ENCODE measurements at regions not wholly inside any gene's neighbourhood (a gene's known extent, or its start where the extent isn't known, plus 50 kb on each side); places are given as distances from the start of the nearest gene placed in this dataset.
"Not testable (repeated sequence)": the region's sequence is repeated elsewhere in the genome, so short reads cannot be mapped to it uniquely, and the experiment has no call there.

DNA sequence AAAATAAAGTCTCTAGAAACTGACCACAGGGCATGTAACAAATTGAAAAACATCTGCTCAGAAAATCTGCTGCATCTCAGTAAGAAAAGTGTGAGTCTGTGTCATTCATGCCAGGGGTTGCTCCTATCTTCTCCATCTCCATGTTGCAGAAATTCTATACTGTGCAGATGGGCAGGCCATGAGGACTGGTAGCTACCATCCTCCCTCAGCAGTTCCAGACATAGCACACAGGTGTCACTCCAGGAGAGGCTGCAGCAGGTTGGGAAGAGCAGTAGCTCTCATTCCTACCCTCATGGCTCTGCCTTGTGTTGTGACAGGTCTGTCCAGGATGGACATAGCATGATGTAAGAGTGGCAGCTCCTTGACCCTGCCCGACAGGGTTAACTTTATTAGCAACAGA lies 173.4 kb downstream of the NDUFS4 start:
- peak in 1 of 2 experiments; percentile 1 for DNase-seq

DNA sequence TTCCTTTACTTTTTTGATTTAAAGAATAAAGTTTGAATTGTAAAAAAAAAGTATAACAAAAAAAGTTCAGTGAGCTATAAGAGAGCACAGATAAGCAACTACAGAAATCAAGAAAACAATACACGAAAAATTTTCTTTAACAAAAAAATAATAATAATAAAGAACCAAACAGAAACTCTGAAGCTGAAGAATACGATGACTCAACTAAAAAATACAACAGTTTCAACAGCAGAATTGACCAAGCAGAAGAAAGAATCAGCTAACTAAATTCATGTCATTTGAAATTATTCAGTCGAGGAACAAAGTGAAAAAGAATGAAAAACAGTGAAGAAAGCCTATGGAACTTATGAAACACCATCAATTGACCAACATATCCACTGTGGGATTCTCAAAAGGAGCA lies 177.7 kb downstream of the NDUFS4 start:
- no peak for DNase-seq

DNA sequence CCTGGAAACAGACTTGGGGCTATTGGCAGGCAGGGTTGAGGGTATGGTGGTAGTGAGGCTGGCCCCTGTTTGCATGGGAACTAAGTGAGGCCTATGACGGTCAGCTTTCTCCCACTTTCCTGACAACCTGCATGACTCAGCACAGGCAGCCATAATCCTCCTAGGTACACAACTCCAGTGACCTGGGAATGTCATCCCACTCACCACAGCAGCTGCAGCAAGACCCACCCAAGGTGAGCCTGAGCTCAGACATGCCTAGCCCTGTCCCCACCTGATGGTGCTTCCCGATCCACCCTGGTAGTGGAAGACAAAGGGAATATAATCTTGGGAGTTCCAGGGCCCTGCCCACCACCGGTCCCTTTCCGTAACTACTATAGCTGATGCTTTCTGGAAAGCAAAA lies 178.7 kb downstream of the NDUFS4 start:
- DNase-seq, result no peak

GRCh38 chr5:53749621-53750020 lies 189.2 kb downstream of the NDUFS4 start:
- DNase-seq, result no peak

DNA sequence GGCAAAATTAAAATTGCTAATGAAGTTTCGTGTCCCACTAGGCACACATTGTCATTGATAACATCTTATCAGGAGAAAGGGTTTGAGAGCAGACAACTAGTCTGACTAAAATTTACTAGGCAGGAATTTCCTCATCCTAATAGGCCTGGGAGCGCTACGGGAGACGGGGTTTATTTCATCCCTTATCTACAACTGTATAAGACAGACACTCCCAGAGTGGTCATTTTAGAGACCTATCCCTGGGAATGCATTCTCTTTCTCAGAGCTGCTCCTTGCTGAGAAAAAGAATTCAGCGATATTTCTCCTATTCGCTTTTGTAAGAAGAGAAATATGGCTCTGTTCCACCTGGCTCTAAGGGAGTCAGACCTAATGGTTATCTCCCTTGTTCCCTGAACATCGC lies 191.8 kb downstream of the NDUFS4 start:
- DNase-seq, result not testable (repeated sequence)

GRCh38 chr5:53766673-53767072 lies 206.2 kb downstream of the NDUFS4 start:
- DNase-seq, result no peak

DNA sequence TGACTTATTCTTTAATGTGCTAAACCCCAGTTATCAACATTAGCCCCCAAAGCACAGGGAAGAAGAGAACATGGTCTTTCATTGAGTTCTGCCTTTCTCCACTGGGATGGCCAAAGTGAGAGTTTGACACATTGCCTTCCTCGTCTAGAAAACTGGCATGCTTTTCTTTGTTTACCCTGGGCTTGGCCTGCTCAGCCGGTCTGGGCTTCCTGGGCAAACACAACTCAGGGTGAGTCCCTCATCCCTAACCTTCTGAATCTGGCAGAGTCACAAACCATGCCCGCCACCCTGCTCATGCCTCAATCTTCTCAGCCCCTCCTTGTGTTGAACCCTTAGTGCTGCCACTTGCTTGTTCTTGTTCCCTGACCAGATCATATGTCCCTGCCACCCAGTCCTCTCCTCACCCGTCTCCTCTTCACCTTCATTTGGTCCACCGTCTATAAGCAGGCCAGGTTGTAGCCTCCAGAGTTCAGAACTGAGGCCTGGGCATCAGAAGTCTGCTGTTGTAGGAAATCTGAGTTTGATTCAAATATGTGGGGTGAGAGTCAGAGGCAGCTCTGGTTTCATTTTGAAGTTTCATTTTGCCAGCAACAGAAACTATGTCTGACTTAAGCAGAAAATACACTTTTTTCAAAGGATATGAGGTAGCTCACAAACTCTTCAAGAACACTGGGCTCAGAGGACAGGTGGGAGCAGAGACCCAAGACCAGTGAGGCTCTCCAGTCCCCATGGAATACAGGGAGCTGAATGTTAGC lies 217.6 kb downstream of the NDUFS4 start:
- no peak for DNase-seq

DNA sequence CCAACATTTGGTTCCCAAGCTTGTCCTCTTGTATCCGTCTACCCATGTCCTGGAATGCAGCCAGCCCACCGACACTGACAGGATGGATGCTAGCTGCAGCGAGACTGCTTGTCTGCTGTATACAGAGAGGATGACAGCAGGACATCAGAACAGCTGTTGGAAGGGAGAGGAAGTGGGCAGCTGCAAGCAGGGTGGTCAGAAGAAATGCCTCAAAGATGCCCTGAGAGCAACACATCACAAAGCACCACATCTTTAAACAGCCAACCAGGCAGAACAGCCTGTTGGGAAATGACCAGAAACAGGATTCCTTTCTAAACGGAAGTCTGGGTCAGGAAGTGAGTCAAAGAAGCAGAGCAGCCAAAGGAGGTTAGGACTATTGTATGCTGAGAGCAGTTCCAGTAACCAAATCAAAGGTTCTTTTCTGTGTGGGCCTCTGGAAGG lies 219.1 kb downstream of the NDUFS4 start:
- DNase-seq, result no peak

GRCh38 chr5:53782620-53783019 lies 222.2 kb downstream of the NDUFS4 start:
- DNase-seq, result no peak

- DNase-seq, result no peak
Measured at GRCh38 chr5:53783624-53784228, 223.3 kb downstream of the NDUFS4 start.

- no peak for DNase-seq
Measured at GRCh38 chr5:53784596-53784995, 224.2 kb downstream of the NDUFS4 start.

DNA sequence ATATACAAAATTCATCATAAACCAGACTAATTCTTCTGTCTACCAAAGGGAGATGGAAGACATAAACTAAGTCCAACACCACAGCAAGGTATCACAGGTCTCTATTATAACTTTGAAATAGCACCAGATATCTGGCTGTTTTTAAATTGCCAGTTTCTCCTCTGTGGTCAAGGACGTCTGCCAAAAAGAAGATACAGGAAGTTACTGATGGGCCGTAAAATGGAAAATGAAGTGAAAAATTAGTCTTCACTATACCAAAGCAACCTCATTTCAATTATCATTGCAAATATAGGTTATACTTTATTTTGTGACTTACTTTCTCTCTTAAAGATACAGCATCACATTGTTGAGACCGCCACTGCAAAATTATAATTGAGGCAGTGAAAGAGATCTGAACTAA lies 225.5 kb downstream of the NDUFS4 start:
- DNase-seq, result no peak

- DNase-seq, result no peak
Measured at GRCh38 chr5:53790026-53790425, 229.6 kb downstream of the NDUFS4 start.

DNA sequence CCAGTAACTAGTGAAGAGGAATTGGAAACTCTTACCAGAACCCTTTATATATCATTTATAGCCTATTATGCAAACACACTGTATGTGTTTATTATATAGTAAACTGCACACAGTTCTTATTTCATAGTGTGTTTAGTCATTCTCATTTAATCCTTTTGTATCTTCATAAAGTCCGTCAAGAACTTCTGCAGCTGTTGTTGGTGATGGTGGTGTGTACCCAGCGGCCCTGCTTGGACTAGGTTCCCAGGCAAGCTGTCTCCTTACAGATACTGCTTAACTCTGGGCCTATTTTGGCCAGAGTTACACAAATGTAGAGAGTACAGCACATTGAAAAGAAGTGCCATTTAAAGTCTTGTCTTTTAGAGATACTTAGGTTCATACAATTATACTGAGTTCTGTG lies 231.9 kb downstream of the NDUFS4 start:
- no peak for DNase-seq

GRCh38 chr5:53799644-53800043 lies 239.2 kb downstream of the NDUFS4 start:
- DNase-seq, result not testable (repeated sequence)

- DNase-seq, result not testable (repeated sequence)
Measured at GRCh38 chr5:53808392-53808791, 248.0 kb downstream of the NDUFS4 start.

GRCh38 chr5:53814819-53815218 lies 254.4 kb downstream of the NDUFS4 start:
- DNase-seq, result no peak

DNA sequence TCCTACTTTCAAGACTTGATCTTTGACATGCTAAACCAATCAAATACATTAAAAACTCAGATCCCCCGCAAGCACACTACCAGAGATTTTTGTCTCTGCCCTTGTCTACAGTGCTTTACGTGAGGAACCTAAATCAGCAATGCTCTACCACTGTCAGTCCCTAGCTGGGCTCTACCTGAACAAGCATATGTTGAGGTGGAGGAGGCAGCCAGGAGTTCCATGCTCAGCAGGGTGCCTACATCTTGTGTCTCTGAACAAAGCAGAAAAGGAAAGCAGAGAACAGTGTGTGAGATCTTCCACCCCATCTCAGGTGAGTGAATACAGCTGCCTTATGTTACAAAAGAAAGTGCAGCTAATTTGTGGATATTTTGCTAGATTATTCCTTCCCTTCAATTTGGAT lies 255.0 kb downstream of the NDUFS4 start:
- no peak for DNase-seq

DNA sequence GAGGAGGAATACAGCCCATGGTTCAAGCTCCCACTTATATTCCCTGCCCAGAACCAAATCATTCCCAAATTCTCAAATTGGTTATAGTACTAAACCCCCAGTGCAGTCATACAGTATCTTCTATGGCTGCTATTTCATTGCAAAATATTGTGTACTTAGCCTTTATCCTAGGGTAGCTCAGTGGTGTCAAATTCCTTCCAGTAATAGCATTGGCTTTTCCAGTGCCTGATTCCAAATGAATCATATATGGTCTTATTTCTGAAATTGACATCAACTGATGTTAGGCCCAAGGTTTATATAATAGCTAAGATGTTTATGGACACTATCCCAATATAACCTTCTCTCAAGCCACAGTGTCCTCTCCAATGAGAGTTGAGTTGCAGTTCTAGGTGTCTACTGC lies 256.7 kb downstream of the NDUFS4 start:
- DNase-seq, result no peak

GRCh38 chr5:53819482-53819881 lies 259.0 kb downstream of the NDUFS4 start:
- DNase-seq, result no peak

GRCh38 chr5:53820119-53820801 lies 259.8 kb downstream of the NDUFS4 start:
- no peak for DNase-seq

GRCh38 chr5:53820802-53821171 lies 260.3 kb downstream of the NDUFS4 start:
- DNase-seq, result no peak

- DNase-seq, result no peak
Measured at GRCh38 chr5:53825016-53825415, 264.6 kb downstream of the NDUFS4 start.

GRCh38 chr5:53825926-53826325 lies 265.5 kb downstream of the NDUFS4 start:
- no peak for DNase-seq
